ENCODE measurements at regions not wholly inside any gene's neighbourhood (a gene's known extent, or its start where the extent isn't known, plus 50 kb on each side); places are given as distances from the start of the nearest gene placed in this dataset.

DNA sequence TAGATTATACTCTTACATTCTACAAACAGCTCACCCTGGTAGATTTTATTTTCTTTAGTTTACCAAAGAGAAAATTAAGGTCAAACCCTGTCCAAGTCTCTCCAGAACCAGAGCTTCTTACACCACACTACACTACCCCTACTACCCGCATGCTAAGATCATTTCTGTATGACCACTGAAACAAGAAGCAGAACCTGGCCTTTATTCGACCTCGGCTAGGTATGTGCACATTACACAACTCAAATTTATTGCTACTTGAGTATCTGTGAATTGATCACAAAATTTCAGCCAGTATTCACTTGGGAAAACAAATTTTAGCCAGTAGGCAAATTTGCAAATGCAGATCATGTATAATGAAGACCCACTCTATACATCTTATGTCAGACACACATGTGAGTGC lies 2437.0 kb downstream of the PCDH9 start:
- no peak for DNase-seq
- no peak overlapping the region for H3K27ac ChIP-seq
- H3K4me3 ChIP-seq, result no peak overlapping the region
- no peaks in the 10 kb centered on the region for H3K9me3 ChIP-seq
- no peaks in the 10 kb centered on the region for H3K36me3 ChIP-seq (ENCODE audit: insufficient read depth in 1 of 2, low read depth in 1 of 2)
- WGBS, 3 donors, result 86 to 89% (median 89%) methylated on average over 3 of the region's 3 CpGs
- intact Hi-C loops (cut with DNase I), result no loop called here
- TF ChIP-seq, protein P1, sequence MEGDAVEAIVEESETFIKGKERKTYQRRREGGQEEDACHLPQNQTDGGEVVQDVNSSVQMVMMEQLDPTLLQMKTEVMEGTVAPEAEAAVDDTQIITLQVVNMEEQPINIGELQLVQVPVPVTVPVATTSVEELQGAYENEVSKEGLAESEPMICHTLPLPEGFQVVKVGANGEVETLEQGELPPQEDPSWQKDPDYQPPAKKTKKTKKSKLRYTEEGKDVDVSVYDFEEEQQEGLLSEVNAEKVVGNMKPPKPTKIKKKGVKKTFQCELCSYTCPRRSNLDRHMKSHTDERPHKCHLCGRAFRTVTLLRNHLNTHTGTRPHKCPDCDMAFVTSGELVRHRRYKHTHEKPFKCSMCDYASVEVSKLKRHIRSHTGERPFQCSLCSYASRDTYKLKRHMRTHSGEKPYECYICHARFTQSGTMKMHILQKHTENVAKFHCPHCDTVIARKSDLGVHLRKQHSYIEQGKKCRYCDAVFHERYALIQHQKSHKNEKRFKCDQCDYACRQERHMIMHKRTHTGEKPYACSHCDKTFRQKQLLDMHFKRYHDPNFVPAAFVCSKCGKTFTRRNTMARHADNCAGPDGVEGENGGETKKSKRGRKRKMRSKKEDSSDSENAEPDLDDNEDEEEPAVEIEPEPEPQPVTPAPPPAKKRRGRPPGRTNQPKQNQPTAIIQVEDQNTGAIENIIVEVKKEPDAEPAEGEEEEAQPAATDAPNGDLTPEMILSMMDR (IDR thresholded peaks at IDR 0.05), result no peak
- ATAC-seq, result no peak
- no peaks in the 10 kb centered on the region for H3K27me3 ChIP-seq (ENCODE audit: insufficient read depth in 3 of 3, low read length in 2 of 3)
- H3K4me1 ChIP-seq, result no peaks in the 10 kb centered on the region

GRCh38 chr13:64791373-64791772 lies 2438.8 kb downstream of the PCDH9 start:
- Histone ChIP-seq H3K36me3 (ENCODE audit: insufficient read depth in 1 of 2, low read depth in 1 of 2) (no peaks in the 10 kb centered on the region), H3K4me3 (no peak overlapping the region), H3K27ac (no peak overlapping the region), H3K27me3 (ENCODE audit: insufficient read depth in 3 of 3, low read length in 2 of 3) (no peaks in the 10 kb centered on the region), H3K4me1 (no peaks in the 10 kb centered on the region), H3K9me3 (no peaks in the 10 kb centered on the region)
- TF ChIP-seq, protein P1 (IDR thresholded peaks at IDR 0.05), result no peak
- ATAC-seq (no peak), DNase-seq (no peak)
- WGBS, 3 donors, result 97 to 99% (median 98%) methylated on average over 4 of the region's 4 CpGs
- intact Hi-C loops (cut with DNase I), result no loop called here

- no peaks in the 10 kb centered on the region for H3K27me3 ChIP-seq (ENCODE audit: insufficient read depth in 3 of 3, low read length in 2 of 3)
- no peaks in the 10 kb centered on the region for H3K36me3 ChIP-seq (ENCODE audit: insufficient read depth in 1 of 2, low read depth in 1 of 2)
- H3K9me3 ChIP-seq, result no peaks in the 10 kb centered on the region
- TF ChIP-seq, protein P1 (IDR thresholded peaks at IDR 0.05), result no peak
- H3K4me3 ChIP-seq, result no peak overlapping the region
- intact Hi-C loops (cut with DNase I), result no loop called here
- ATAC-seq, result no peak
- no peaks in the 10 kb centered on the region for H3K4me1 ChIP-seq
- WGBS, 3 donors, result 75 to 77% (median 76%) methylated on average over 4 of the region's 4 CpGs
- no peak overlapping the region for H3K27ac ChIP-seq
- DNase-seq, result no peak
Observed at GRCh38 chr13:64782466-64782865, 2447.7 kb downstream of the PCDH9 start.

- Histone ChIP-seq H3K27ac (no peak overlapping the region), H3K4me1 (no peaks in the 10 kb centered on the region), H3K27me3 (ENCODE audit: insufficient read depth in 3 of 3, low read length in 2 of 3) (no peaks in the 10 kb centered on the region), H3K36me3 (ENCODE audit: insufficient read depth in 1 of 2, low read depth in 1 of 2) (no peaks in the 10 kb centered on the region), H3K4me3 (no peak overlapping the region), H3K9me3 (no peaks in the 10 kb centered on the region)
- TF ChIP-seq, protein P1 (IDR thresholded peaks at IDR 0.05), result no peak
- ATAC-seq (no peak), DNase-seq (no peak)
- intact Hi-C loops (cut with DNase I), result loop anchor here in 1 of 2 donors (5.0 kb wide), 1 partner anchor 309 kb away; no protein-coding TSS in a partner anchor
- 70 to 79% (median 79%) methylated on average over 1 of the region's 1 CpG for WGBS, 3 donors
Observed at GRCh38 chr13:64778002-64778401, 2452.1 kb downstream of the PCDH9 start.

DNA sequence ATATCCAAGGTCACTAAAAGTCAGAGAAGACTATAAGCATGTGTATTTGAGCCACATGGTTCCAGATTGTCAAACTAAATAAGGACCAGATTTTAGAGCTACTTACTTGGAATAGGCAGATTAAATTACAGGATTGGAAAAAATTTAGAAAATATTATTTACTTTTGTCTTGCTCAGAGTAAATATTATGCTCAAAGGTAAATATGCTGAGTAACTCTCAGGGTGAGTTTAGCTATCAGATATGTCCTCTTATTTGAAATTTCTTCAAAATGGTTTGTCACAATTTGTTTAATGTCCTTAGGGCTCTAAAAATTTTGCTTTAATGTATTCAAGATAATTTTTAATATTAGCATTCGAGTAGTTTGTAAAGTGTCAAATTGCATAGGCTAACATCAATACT lies 2455.2 kb downstream of the PCDH9 start:
- Histone ChIP-seq H3K36me3 (ENCODE audit: insufficient read depth in 1 of 2, low read depth in 1 of 2) (no peaks in the 10 kb centered on the region), H3K4me3 (no peak overlapping the region), H3K27me3 (ENCODE audit: insufficient read depth in 3 of 3, low read length in 2 of 3) (no peaks in the 10 kb centered on the region), H3K4me1 (no peaks in the 10 kb centered on the region), H3K9me3 (no peaks in the 10 kb centered on the region), H3K27ac (no peak overlapping the region)
- intact Hi-C loops (cut with DNase I), result loop anchor here in 1 of 2 donors (5.0 kb wide), 1 partner anchor 312 kb away; no protein-coding TSS in a partner anchor
- no peak for ATAC-seq
- WGBS, 3 donors, result 90 to 96% (median 94%) methylated on average over 1 of the region's 1 CpG
- DNase-seq, result no peak
- TF ChIP-seq, protein P1 (IDR thresholded peaks at IDR 0.05), result no peak

All from psoas muscle (tissue), 7 donors.